ENCODE measurements at regions not wholly inside any gene's neighbourhood (a gene's known extent, or its start where the extent isn't known, plus 50 kb on each side); places are given as distances from the start of the nearest gene placed in this dataset.

- no peak for DNase-seq (ENCODE audit: low read depth, low spot score)
Measured at GRCh38 chr2:145166731-145167302, 646.9 kb upstream of the ZEB2 start.

DNA sequence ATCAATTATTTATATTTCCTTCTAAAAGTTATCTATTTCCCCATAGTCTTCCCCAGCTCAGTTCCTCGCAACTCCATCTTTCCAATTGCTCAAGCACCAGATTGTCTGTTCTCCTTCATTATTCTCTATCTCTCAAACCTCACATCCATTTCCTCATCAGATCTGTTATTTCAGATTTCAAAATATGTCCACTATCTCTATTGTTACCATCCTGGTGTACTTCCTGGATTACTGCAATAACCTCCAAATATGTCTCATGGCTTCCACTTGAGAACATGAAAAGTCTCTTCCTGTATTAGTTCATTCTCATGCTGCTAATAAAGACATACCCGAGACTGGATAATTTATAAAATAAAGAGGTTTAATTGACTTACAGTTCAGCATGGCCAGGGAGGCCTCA, 641.7 kb upstream of the ZEB2 start:
- no peak for DNase-seq (ENCODE audit: low read depth, low spot score)

GRCh38 chr2:145160855-145161254, 640.9 kb upstream of the ZEB2 start:
- no peak for DNase-seq (ENCODE audit: low read depth, low spot score)

DNA sequence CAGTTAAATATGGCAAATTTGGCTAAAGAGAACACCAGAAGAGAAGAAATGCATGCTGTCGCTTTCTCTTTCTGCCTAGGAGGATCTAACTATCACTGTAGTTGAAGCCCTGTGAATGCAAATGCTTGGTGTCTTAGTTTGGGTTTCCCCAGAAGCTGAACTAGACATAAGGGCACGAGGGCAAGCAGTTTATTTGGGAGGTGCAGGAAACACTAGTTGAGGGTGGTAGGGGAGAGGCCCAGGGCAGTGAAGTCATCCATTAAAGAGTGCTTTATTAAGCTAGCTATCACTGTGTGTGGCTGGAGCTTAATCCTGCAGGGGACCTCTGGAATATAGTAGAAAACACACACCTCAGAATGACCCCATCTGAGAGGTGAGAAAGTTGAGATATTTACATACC, 639.8 kb upstream of the ZEB2 start:
- DNase-seq (ENCODE audit: low read depth, low spot score): no peak

GRCh38 chr2:145157741-145158591, 638.0 kb upstream of the ZEB2 start:
- DNase-seq (ENCODE audit: low read depth, low spot score): peak; percentile 85

- DNase-seq (ENCODE audit: low read depth, low spot score): no peak
Measured at GRCh38 chr2:145157036-145157675, 637.2 kb upstream of the ZEB2 start.

GRCh38 chr2:145156199-145156598, 636.3 kb upstream of the ZEB2 start:
- DNase-seq (ENCODE audit: low read depth, low spot score): no peak

- DNase-seq (ENCODE audit: low read depth, low spot score): no peak
Measured at GRCh38 chr2:145155196-145155595, 635.3 kb upstream of the ZEB2 start.

- no peak for DNase-seq (ENCODE audit: low read depth, low spot score)
Measured at GRCh38 chr2:145154731-145155130, 634.8 kb upstream of the ZEB2 start.

DNA sequence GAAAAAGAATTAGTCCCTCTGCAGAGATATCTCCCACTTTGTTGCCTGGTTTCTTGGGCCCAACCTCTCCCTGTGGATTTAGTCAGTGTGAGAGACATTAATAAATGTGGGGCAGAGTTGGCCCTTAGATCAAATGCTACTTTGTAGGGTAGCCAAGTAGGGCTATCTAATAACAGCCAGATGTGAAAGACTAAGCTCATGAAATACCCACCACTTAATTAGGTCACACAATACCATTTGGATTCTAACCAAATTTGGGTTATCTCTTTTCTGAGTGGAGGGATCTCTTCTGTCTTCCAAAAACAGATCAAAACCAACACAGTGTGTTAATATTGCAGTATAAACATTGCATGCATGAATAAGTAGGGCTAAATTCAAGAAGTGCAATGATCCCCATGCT, 626.8 kb upstream of the ZEB2 start:
- no peak for DNase-seq (ENCODE audit: low read depth, low spot score)

DNA sequence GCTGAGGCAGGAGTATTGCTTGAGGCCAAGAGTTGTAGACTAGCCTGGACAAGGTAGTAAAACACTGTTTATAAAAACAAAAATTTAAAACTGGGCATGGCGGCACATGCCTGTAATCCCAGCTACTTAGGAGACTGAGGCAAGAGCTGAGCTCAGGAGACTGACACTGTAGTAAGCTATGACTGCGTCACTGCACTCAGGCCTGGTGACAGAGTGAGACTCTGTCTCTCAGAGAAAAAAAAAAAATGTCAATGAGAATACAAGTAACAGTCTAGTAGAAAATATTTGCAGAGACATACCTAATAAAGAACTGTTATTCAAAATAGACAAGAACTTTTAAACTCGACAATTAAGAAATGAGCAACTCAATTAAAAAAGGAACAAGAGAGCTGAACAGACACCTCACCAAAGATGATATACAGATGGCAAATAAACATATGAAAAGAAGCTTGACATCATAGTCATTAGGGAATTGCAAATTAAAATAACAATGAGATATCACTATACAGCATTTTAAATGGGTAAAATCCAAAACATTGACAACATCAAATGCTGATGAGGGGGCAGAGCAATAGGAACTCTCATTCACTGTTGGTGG, 624.3 kb upstream of the ZEB2 start:
- DNase-seq (ENCODE audit: low read depth, low spot score): no peak

GRCh38 chr2:145141981-145142380, 622.1 kb upstream of the ZEB2 start:
- DNase-seq (ENCODE audit: low read depth, low spot score): no peak

- DNase-seq (ENCODE audit: low read depth, low spot score): no peak
Measured at GRCh38 chr2:145140658-145141057, 620.7 kb upstream of the ZEB2 start.

DNA sequence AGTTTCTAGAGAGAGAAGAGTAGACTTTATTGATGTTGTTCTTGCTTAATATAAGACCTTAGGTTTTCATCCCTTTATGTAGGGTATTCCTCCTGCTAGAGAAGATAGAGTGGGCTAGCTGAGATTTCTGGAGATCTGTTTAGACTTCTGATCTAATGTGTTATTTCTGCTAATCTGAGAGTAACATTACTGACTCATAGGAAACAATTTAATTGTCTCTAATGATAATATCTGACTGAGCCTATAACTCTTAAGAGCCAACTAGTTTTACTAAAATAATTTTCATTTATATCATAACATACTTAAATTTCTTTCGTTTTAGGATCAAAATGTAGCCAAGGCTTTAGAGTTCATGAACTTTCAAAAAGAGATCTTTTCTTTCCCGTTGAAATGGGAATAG, 618.7 kb upstream of the ZEB2 start:
- no peak for DNase-seq (ENCODE audit: low read depth, low spot score)

DNA sequence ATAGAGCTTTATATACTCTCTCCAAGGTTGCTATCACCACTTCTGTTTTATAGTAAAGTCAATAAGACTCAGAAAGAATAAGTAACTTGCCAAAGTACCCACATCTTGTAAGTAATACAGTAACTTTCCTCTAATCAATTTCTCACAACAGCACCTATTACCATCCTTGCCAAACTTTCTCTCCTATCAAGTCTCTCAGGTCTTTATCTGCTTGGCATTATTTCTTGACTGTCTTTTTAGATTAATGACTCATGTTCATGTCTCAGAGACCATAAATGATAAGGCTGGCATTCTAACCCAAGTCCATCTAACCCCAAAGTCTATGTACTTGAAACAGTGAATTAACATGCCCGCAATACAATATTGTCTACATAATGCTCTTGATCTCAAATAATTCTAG, 618.0 kb upstream of the ZEB2 start:
- no peak for DNase-seq (ENCODE audit: low read depth, low spot score)

GRCh38 chr2:145137211-145137610, 617.3 kb upstream of the ZEB2 start:
- DNase-seq (ENCODE audit: low read depth, low spot score): no peak

- DNase-seq (ENCODE audit: low read depth, low spot score): no peak
Measured at GRCh38 chr2:145136702-145137101, 616.8 kb upstream of the ZEB2 start.

- DNase-seq (ENCODE audit: low read depth, low spot score): no peak
Measured at GRCh38 chr2:145126146-145126545, 606.2 kb upstream of the ZEB2 start.

- no peak for DNase-seq (ENCODE audit: low read depth, low spot score)
Measured at GRCh38 chr2:145124085-145124484, 604.2 kb upstream of the ZEB2 start.

GRCh38 chr2:145123606-145124005, 603.7 kb upstream of the ZEB2 start:
- no peak for DNase-seq (ENCODE audit: low read depth, low spot score)

DNA sequence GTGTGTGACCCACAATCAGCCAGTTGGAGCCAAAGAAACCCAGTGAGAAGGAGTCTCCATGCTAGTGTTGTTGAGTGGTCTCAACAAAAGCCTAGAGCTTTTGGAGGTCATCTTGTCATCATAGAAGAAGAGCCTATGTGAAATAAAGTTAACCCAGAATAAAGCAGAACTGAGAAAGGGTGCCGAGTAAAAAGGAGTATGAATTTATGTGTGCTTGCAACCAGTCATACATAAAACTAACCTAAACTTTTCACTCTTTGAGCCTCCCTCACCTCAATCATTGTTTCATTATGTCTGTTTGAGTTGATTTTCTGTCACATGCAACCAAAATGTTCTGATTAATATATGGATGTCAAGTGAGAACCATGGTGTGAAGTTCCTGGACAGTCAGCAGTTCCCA, 599.3 kb upstream of the ZEB2 start:
- no peak for DNase-seq (ENCODE audit: low read depth, low spot score)

Measured in smooth muscle cell of the brain vasculature (primary cell).